ENCODE measurements at regions not wholly inside any gene's neighbourhood (a gene's known extent, or its start where the extent isn't known, plus 50 kb on each side); places are given as distances from the start of the nearest gene placed in this dataset.

GRCh38 chr10:23885853-23886252 lies 323.1 kb upstream of the KIAA1217 start:
- H4K20me1 ChIP-seq (ENCODE audit: insufficient read depth, low read length, poor library complexity, severe bottlenecking): no peaks in the 10 kb centered on the region
- H3K36me3 ChIP-seq (ENCODE audit: insufficient read depth, low read length): no peaks in the 10 kb centered on the region
- peak overlapping the region; percentile 31; the same call in 1 of the 2 replicates for H2AFZ ChIP-seq (ENCODE audit: low read length)
- no peaks in the 10 kb centered on the region for H3K79me2 ChIP-seq (ENCODE audit: insufficient read depth, low read length)
- no peak overlapping the region for H3K9ac ChIP-seq (ENCODE audit: low read depth, low read length, poor library complexity, severe bottlenecking)
- peak overlapping the region; percentile 34 for H3K4me2 ChIP-seq (ENCODE audit: low read depth, low read length, poor library complexity, severe bottlenecking)
- no peaks in the 10 kb centered on the region for H3F3A ChIP-seq (ENCODE audit: low read depth)
- no peak overlapping the region for H3K4me3 ChIP-seq (ENCODE audit: low read length, poor library complexity, severe bottlenecking)
- peaks cover 15% of the 10 kb centered on the region for H3K4me1 ChIP-seq (ENCODE audit: insufficient read depth, low read length, poor library complexity, severe bottlenecking)
- no peaks in the 10 kb centered on the region for H3K9me2 ChIP-seq (replicated peaks; ENCODE audit: low read depth, low read length)
- no peaks in the 10 kb centered on the region for H3K27me3 ChIP-seq (ENCODE audit: insufficient read depth, low read length, poor library complexity, severe bottlenecking)
- no peak for TF ChIP-seq EZH2phosphoT487 (IDR thresholded peaks at IDR 0.05; ENCODE audit: borderline replicate concordance)
- TF ChIP-seq, protein P1, sequence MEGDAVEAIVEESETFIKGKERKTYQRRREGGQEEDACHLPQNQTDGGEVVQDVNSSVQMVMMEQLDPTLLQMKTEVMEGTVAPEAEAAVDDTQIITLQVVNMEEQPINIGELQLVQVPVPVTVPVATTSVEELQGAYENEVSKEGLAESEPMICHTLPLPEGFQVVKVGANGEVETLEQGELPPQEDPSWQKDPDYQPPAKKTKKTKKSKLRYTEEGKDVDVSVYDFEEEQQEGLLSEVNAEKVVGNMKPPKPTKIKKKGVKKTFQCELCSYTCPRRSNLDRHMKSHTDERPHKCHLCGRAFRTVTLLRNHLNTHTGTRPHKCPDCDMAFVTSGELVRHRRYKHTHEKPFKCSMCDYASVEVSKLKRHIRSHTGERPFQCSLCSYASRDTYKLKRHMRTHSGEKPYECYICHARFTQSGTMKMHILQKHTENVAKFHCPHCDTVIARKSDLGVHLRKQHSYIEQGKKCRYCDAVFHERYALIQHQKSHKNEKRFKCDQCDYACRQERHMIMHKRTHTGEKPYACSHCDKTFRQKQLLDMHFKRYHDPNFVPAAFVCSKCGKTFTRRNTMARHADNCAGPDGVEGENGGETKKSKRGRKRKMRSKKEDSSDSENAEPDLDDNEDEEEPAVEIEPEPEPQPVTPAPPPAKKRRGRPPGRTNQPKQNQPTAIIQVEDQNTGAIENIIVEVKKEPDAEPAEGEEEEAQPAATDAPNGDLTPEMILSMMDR (conservative IDR thresholded peaks at IDR 0.05; ENCODE audit: low read length): no peak
- no peaks in the 10 kb centered on the region for H3K9me3 ChIP-seq (ENCODE audit: insufficient read depth, low read depth, low read length)

GRCh38 chr10:23886355-23886754 lies 322.6 kb upstream of the KIAA1217 start:
- no peaks in the 10 kb centered on the region for H3K79me2 ChIP-seq (ENCODE audit: insufficient read depth, low read length)
- peak overlapping the region; percentile 31; the same call in 1 of the 2 replicates for H2AFZ ChIP-seq (ENCODE audit: low read length)
- H3K4me3 ChIP-seq (ENCODE audit: low read length, poor library complexity, severe bottlenecking): no peak overlapping the region
- no peak overlapping the region for H3K9ac ChIP-seq (ENCODE audit: low read depth, low read length, poor library complexity, severe bottlenecking)
- H3K4me1 ChIP-seq (ENCODE audit: insufficient read depth, low read length, poor library complexity, severe bottlenecking): peaks cover 15% of the 10 kb centered on the region
- no peaks in the 10 kb centered on the region for H4K20me1 ChIP-seq (ENCODE audit: insufficient read depth, low read length, poor library complexity, severe bottlenecking)
- H3K27me3 ChIP-seq (ENCODE audit: insufficient read depth, low read length, poor library complexity, severe bottlenecking): no peaks in the 10 kb centered on the region
- TF ChIP-seq, protein P1 (conservative IDR thresholded peaks at IDR 0.05; ENCODE audit: low read length): peak; percentile 38
- TF ChIP-seq EZH2phosphoT487 (IDR thresholded peaks at IDR 0.05; ENCODE audit: borderline replicate concordance): no peak
- H3K36me3 ChIP-seq (ENCODE audit: insufficient read depth, low read length): no peaks in the 10 kb centered on the region
- no peaks in the 10 kb centered on the region for H3F3A ChIP-seq (ENCODE audit: low read depth)
- no peaks in the 10 kb centered on the region for H3K9me3 ChIP-seq (ENCODE audit: insufficient read depth, low read depth, low read length)
- H3K9me2 ChIP-seq (replicated peaks; ENCODE audit: low read depth, low read length): no peaks in the 10 kb centered on the region
- H3K4me2 ChIP-seq (ENCODE audit: low read depth, low read length, poor library complexity, severe bottlenecking): peak overlapping the region; percentile 34

DNA sequence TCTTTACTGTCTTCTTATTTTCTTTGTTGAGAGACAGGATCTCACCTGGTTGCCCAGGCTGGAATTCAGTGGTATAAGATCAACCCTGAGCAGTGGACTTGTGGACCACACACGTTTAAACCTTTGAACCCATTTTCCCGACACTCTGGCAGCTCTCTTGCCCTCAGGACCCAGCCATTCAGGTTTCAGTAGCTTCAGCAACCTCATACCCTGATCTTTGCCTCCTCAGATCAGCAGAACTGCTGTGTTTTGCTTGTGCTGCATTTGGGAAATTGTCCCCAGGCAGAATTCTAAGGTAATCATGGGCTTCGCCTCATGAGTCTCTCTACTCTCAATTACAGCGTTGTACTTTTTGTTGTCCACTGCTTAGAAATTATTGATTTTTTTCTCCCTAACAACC lies 317.6 kb upstream of the KIAA1217 start:
- no peaks in the 10 kb centered on the region for H3K9me2 ChIP-seq (replicated peaks; ENCODE audit: low read depth, low read length)
- no peak overlapping the region for H2AFZ ChIP-seq (ENCODE audit: low read length)
- H3F3A ChIP-seq (ENCODE audit: low read depth): no peaks in the 10 kb centered on the region
- no peaks in the 10 kb centered on the region for H4K20me1 ChIP-seq (ENCODE audit: insufficient read depth, low read length, poor library complexity, severe bottlenecking)
- peaks cover 15% of the 10 kb centered on the region for H3K4me1 ChIP-seq (ENCODE audit: insufficient read depth, low read length, poor library complexity, severe bottlenecking)
- no peak for TF ChIP-seq EZH2phosphoT487 (IDR thresholded peaks at IDR 0.05; ENCODE audit: borderline replicate concordance)
- TF ChIP-seq, protein P1 (conservative IDR thresholded peaks at IDR 0.05; ENCODE audit: low read length): no peak
- H3K36me3 ChIP-seq (ENCODE audit: insufficient read depth, low read length): no peaks in the 10 kb centered on the region
- no peaks in the 10 kb centered on the region for H3K9me3 ChIP-seq (ENCODE audit: insufficient read depth, low read depth, low read length)
- no peak overlapping the region for H3K4me2 ChIP-seq (ENCODE audit: low read depth, low read length, poor library complexity, severe bottlenecking)
- H3K4me3 ChIP-seq (ENCODE audit: low read length, poor library complexity, severe bottlenecking): no peak overlapping the region
- H3K79me2 ChIP-seq (ENCODE audit: insufficient read depth, low read length): no peaks in the 10 kb centered on the region
- H3K9ac ChIP-seq (ENCODE audit: low read depth, low read length, poor library complexity, severe bottlenecking): no peak overlapping the region
- H3K27me3 ChIP-seq (ENCODE audit: insufficient read depth, low read length, poor library complexity, severe bottlenecking): no peaks in the 10 kb centered on the region
